MM.1S (cell line): ENCODE measurements at regions not wholly inside any gene's neighbourhood (a gene's known extent, or its start where the extent isn't known, plus 50 kb on each side); places are given as distances from the start of the nearest gene placed in this dataset.

Source experiments
- DNase-seq: peaks from one replicate; pipeline ENCODE4 v3.0.0-alpha.2; 2015
- H2AFZ ChIP-seq: fragments of 300-600 bp; sonication (generic); 2 replicates; pipeline ENCODE4 v1.6.0; 2016; ENCODE audit warnings: antibody characterized with exemption, low read length
- H3F3A ChIP-seq: fragments of 300-600 bp; sonication (generic); 2 replicates; pipeline ENCODE4 v1.6.1; 2016; ENCODE audit warnings: mild to moderate bottlenecking, antibody characterized with exemption, low read length, moderate library complexity, mixed read lengths; ENCODE audit not compliant: insufficient read depth
- H3K27ac ChIP-seq: fragments of 300-600 bp; sonication (generic); 2 replicates; pipeline ENCODE4 v1.5.1; 2016; ENCODE audit warnings: mild to moderate bottlenecking, low read length
- H3K27me3 ChIP-seq: fragments of 300-600 bp; sonication (generic); replicated peaks from 2 replicates; pipeline ENCODE4 v1.6.0; 2016; ENCODE audit warnings: low read length; ENCODE audit not compliant: insufficient read depth
- H3K36me3 ChIP-seq: fragments of 300-600 bp; sonication (generic); replicated peaks from 2 replicates; pipeline ENCODE4 v1.6.1; 2016; ENCODE audit warnings: mild to moderate bottlenecking, low read length, mixed read lengths; ENCODE audit not compliant: insufficient read depth
- H3K4me1 ChIP-seq: fragments of 300-600 bp; sonication (generic); 2 replicates; pipeline ENCODE4 v1.6.1; 2016; ENCODE audit warnings: low read length, mixed read lengths
- H3K4me2 ChIP-seq: fragments of 300-600 bp; sonication (generic); 2 replicates; pipeline ENCODE4 v1.6.0; 2016; ENCODE audit warnings: low read depth, low read length
- H3K4me3 ChIP-seq: fragments of 300-600 bp; sonication (generic); 2 replicates; pipeline ENCODE4 v1.5.1; 2016; ENCODE audit warnings: low read length, mixed read lengths
- H3K79me2 ChIP-seq: fragments of 300-600 bp; sonication (generic); 2 replicates; pipeline ENCODE4 v1.6.1; 2016; ENCODE audit warnings: mixed run types, low read length, mixed read lengths
- H3K9ac ChIP-seq: fragments of 300-600 bp; sonication (generic); 2 replicates; pipeline ENCODE4 v1.6.1; 2016; ENCODE audit warnings: low read length, mixed read lengths
- H3K9me2 ChIP-seq: fragments of 300-600 bp; sonication (generic); replicated peaks from 2 replicates; pipeline ENCODE4 v1.6.1; 2016; ENCODE audit warnings: mild to moderate bottlenecking, low read length, mixed read lengths; ENCODE audit not compliant: insufficient read depth
- H3K9me3 ChIP-seq: fragments of 300-600 bp; sonication (generic); replicated peaks from 2 replicates; pipeline ENCODE4 v1.6.1; 2016; ENCODE audit warnings: mild to moderate bottlenecking, low read length, mixed read lengths; ENCODE audit not compliant: insufficient read depth
- H4K20me1 ChIP-seq: fragments of 300-600 bp; sonication (generic); 2 replicates; pipeline ENCODE4 v1.6.1; 2016; ENCODE audit warnings: mild to moderate bottlenecking, low read length, moderate library complexity, mixed read lengths; ENCODE audit not compliant: insufficient read depth
- EZH2 ChIP-seq: fragments of 300-600 bp; sonication (generic); optimal IDR thresholded peaks from 2 replicates; pipeline ENCODE3; 2017; ENCODE audit warnings: low read depth, mild to moderate bottlenecking, antibody characterized with exemption, low read length, mixed read lengths
- EZH2phosphoT487 ChIP-seq: fragments of 300-600 bp; sonication (generic); IDR thresholded peaks from 2 replicates; pipeline ENCODE4 v1.6.1; 2018; ENCODE audit warnings: antibody characterized with exemption, low read length
- TF ChIP-seq, protein P1 (sequence below): fragments of 300-600 bp; sonication (generic); IDR thresholded peaks from 2 replicates; pipeline ENCODE4 v1.5.1; 2016; ENCODE audit warnings: antibody characterized with exemption, low read length, mixed read lengths

- H4K20me1 ChIP-seq = no peaks in the 10 kb centered on the region
- H3K9me3 ChIP-seq = no peaks in the 10 kb centered on the region
- DNase-seq = no peak
- H3K4me2 ChIP-seq = no peak overlapping the region
- H3K9ac ChIP-seq = no peak overlapping the region
- H3F3A ChIP-seq = no peaks in the 10 kb centered on the region
- no peaks in the 10 kb centered on the region for H3K36me3 ChIP-seq
- no peak for TF ChIP-seq EZH2
- TF ChIP-seq, protein P1, sequence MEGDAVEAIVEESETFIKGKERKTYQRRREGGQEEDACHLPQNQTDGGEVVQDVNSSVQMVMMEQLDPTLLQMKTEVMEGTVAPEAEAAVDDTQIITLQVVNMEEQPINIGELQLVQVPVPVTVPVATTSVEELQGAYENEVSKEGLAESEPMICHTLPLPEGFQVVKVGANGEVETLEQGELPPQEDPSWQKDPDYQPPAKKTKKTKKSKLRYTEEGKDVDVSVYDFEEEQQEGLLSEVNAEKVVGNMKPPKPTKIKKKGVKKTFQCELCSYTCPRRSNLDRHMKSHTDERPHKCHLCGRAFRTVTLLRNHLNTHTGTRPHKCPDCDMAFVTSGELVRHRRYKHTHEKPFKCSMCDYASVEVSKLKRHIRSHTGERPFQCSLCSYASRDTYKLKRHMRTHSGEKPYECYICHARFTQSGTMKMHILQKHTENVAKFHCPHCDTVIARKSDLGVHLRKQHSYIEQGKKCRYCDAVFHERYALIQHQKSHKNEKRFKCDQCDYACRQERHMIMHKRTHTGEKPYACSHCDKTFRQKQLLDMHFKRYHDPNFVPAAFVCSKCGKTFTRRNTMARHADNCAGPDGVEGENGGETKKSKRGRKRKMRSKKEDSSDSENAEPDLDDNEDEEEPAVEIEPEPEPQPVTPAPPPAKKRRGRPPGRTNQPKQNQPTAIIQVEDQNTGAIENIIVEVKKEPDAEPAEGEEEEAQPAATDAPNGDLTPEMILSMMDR = no peak
- no peak for TF ChIP-seq EZH2phosphoT487
- no peak overlapping the region for H2AFZ ChIP-seq
- H3K9me2 ChIP-seq = no peaks in the 10 kb centered on the region
- H3K4me1 ChIP-seq = no peaks in the 10 kb centered on the region
- no peaks in the 10 kb centered on the region for H3K79me2 ChIP-seq
- no peak overlapping the region for H3K27ac ChIP-seq
- H3K4me3 ChIP-seq = no peak overlapping the region
- no peaks in the 10 kb centered on the region for H3K27me3 ChIP-seq
These were observed 150.3 kb upstream of the ARHGAP5 start for GRCh38 chr14:31926652-31927347.

- H3K9ac ChIP-seq = no peak overlapping the region
- no peaks in the 10 kb centered on the region for H4K20me1 ChIP-seq
- H2AFZ ChIP-seq = no peak overlapping the region
- no peak overlapping the region for H3K27ac ChIP-seq
- H3K79me2 ChIP-seq = no peaks in the 10 kb centered on the region
- H3F3A ChIP-seq = no peaks in the 10 kb centered on the region
- no peak overlapping the region for H3K4me2 ChIP-seq
- H3K4me1 ChIP-seq = no peaks in the 10 kb centered on the region
- no peaks in the 10 kb centered on the region for H3K9me2 ChIP-seq
- H3K9me3 ChIP-seq = no peaks in the 10 kb centered on the region
- DNase-seq = no peak
- no peaks in the 10 kb centered on the region for H3K27me3 ChIP-seq
- TF ChIP-seq, protein P1 = no peak
- TF ChIP-seq EZH2phosphoT487 = no peak
- TF ChIP-seq EZH2 = no peak
- no peak overlapping the region for H3K4me3 ChIP-seq
- H3K36me3 ChIP-seq = no peaks in the 10 kb centered on the region
These were observed 149.7 kb upstream of the ARHGAP5 start for GRCh38 chr14:31927348-31927832.

- Histone ChIP-seq H3K27ac (no peak overlapping the region), H3K4me3 (no peak overlapping the region), H3K4me2 (no peak overlapping the region), H3K9me2 (no peaks in the 10 kb centered on the region), H4K20me1 (no peaks in the 10 kb centered on the region), H3K79me2 (no peaks in the 10 kb centered on the region), H3K9ac (no peak overlapping the region), H3K4me1 (no peaks in the 10 kb centered on the region), H3F3A (no peaks in the 10 kb centered on the region), H3K27me3 (no peaks in the 10 kb centered on the region), H3K9me3 (no peaks in the 10 kb centered on the region), H3K36me3 (no peaks in the 10 kb centered on the region), H2AFZ (no peak overlapping the region)
- TF ChIP-seq, protein P1 = no peak
- TF ChIP-seq EZH2 = no peak
- no peak for TF ChIP-seq EZH2phosphoT487
- DNase-seq = no peak
These were observed 147.0 kb upstream of the ARHGAP5 start for GRCh38 chr14:31930070-31930469.
